ENCODE measurements at regions not wholly inside any gene's neighbourhood (a gene's known extent, or its start where the extent isn't known, plus 50 kb on each side); places are given as distances from the start of the nearest gene placed in this dataset.

DNA sequence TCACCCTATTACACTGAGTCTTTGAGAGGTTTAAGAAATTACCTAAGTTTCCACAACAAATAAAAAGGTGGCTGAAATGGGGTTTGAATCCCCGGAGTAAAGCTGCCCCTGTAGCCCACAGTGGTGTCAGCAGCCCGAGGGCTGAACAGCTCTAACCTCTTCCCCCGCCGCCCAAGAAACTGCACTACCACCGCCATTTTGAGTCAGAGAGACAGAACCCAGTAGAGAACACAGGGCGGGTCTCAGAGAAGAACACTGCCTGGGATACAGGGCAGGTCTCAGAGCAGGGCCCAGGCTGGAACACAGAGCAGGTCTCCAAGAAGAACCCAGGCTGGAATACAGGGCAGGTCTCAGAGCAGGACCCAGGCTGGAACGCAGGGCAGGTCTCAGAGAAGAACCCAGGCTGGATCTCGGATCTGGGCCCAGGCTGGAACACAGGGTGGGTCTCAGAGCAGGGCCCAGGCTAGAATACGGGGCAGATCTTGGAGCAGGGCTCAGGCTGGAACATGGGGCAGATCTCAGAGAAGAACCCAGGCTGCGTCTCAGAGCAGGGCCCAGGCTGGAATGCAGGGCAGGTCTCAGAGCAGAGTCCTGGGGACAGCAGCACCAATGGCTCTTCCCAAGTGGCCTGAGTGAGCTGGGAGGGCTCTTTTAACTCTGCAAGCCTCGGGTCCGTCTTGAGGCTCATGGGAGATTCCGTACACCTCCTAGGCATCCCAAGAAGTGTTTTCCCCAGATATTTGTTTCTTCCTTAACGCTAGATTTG, 85.9 kb upstream of the LANCL2 start:
- Mint-ChIP-seq H3K4me3 (no peak overlapping the region), H3K27ac (peak overlapping the region in 1 of 2 donors; percentile 76), H3K9me3 (no peaks in the 10 kb centered on the region), H3K36me3 (no peaks in the 10 kb centered on the region), H3K4me1 (ENCODE audit: low read depth in 2 of 2) (peaks cover 7 to 8% of the 10 kb centered on the region in 2 donors), H3K27me3 (peaks cover 13 to 20% of the 10 kb centered on the region in 2 donors)
- DNase-seq (ENCODE audit: low spot score) (no peak), ATAC-seq (peak in 1 of 2 donors; percentile 12)

DNA sequence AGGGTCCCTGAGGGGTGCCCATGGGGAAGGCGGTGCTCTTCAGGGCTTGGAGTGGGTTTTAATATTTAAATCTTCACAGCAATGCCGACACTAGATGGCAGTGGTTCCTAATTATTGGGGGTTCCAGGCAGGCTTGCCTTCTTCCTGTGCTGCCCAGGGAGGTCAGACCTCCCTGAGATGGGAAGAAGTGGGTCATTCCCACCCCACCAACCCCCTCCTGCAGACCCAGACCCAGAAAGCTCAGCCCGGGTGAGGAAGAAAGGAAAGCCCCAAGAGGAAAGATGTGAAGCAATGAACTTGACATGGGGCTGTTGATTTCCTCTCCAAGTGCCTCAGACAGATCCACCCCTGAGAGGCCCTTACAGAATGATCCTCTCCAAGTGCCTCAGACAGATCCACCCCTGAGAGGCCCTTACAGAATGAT, 85.1 kb upstream of the LANCL2 start:
- peak; percentile 64 for DNase-seq (ENCODE audit: low spot score)
- Mint-ChIP-seq H3K4me3 (no peak overlapping the region), H3K36me3 (no peaks in the 10 kb centered on the region), H3K9me3 (no peaks in the 10 kb centered on the region), H3K4me1 (ENCODE audit: low read depth in 2 of 2) (peaks cover 7 to 8% of the 10 kb centered on the region in 2 donors), H3K27ac (peak overlapping the region in 1 of 2 donors; percentile 76), H3K27me3 (peaks cover 11 to 14% of the 10 kb centered on the region in 2 donors)
- ATAC-seq = peak; percentile 75 to 87

DNA sequence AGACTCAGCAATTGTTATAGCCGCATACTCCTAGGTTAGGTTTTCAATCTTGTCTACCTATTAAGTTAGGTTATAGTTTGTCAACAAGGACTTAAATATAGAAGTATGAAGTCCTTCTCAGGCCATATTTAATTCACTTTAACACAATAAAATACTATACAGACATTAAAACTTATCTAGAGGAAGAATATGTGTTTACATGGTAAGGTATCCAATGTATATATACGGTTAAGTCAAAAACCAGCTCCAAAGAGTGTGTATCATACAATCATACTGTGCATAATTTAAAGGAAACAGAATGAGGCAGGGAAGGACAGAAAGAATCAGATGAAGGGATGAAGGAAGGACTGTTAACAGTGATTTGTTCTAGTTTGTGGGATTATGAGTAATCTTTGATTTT, 79.5 kb upstream of the LANCL2 start:
- Mint-ChIP-seq H3K27me3 (peaks cover 20 to 22% of the 10 kb centered on the region in 2 donors), H3K4me1 (ENCODE audit: low read depth in 2 of 2) (peaks cover 0 to under 1% of the 10 kb centered on the region in 2 donors), H3K9me3 (no peaks in the 10 kb centered on the region), H3K36me3 (no peaks in the 10 kb centered on the region), H3K4me3 (no peak overlapping the region), H3K27ac (no peak overlapping the region)
- ATAC-seq = no peak
- DNase-seq (ENCODE audit: low spot score) = no peak

DNA sequence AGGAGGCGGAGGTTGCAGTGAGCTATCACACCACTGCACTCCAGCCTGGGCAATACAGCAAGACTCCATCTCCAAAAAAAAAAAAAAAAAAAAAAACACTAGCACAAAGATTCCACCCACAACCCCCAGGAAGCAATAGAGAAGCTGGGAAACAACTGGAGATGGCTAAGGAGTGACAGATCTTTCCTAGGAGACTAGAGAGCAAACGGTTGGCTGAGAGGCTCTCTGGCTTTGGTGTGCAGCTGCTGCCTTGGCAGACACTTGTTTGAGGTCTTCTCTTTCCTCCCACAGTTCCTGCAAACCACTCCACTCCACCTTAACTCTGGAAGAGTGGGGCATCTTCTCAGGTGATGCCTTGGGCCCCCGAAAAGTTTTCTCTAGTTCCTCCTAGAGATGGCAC, 78.5 kb upstream of the LANCL2 start:
- Mint-ChIP-seq H3K4me1 (ENCODE audit: low read depth in 2 of 2) (no peaks in the 10 kb centered on the region), H3K27me3 (peaks cover 30 to 31% of the 10 kb centered on the region in 2 donors), H3K27ac (no peak overlapping the region), H3K4me3 (no peak overlapping the region), H3K9me3 (no peaks in the 10 kb centered on the region), H3K36me3 (no peaks in the 10 kb centered on the region)
- DNase-seq (ENCODE audit: low spot score) (no peak), ATAC-seq (no peak)

DNA sequence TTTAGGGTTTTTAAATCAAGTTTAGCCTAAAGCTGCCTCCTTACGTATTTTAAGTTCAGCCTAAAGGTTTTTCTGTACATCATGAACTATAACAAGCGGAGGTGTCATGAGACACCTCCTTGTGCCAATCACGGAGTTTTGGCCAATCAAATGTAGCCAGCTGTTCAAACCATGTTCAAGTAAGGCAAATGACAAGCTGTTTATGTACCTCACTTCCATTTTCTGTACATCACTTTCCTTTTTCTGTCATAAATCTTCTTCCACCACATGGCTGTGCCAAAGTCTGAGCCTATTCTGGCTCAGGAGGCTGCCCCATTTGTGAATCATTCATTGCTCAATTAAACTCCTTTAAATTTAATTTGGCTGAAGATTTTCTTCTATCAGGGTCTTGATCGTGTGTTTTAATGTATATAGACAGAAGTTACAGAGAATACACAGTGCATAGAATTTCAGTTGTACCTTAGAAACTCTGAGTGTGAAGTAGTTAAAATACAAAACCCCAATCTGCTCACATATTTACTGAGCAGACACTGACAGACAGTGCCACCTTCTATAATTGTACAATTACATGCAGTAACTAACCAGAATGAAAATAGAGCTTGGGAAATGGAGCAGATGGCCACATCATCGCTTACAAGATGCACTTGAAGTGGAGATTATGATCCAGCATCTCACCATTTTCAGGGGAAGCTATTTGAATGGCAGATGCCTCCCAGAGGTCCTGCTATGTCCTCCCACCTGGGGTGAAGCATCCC, 76.9 kb upstream of the LANCL2 start:
- no peaks in the 10 kb centered on the region for H3K4me1 Mint-ChIP-seq (ENCODE audit: low read depth in 2 of 2)
- ATAC-seq = no peak
- H3K4me3 Mint-ChIP-seq = no peak overlapping the region
- DNase-seq (ENCODE audit: low spot score) = no peak
- no peaks in the 10 kb centered on the region for H3K36me3 Mint-ChIP-seq
- no peaks in the 10 kb centered on the region for H3K9me3 Mint-ChIP-seq
- peaks cover 44 to 46% of the 10 kb centered on the region in 2 donors for H3K27me3 Mint-ChIP-seq
- no peak overlapping the region for H3K27ac Mint-ChIP-seq

DNA sequence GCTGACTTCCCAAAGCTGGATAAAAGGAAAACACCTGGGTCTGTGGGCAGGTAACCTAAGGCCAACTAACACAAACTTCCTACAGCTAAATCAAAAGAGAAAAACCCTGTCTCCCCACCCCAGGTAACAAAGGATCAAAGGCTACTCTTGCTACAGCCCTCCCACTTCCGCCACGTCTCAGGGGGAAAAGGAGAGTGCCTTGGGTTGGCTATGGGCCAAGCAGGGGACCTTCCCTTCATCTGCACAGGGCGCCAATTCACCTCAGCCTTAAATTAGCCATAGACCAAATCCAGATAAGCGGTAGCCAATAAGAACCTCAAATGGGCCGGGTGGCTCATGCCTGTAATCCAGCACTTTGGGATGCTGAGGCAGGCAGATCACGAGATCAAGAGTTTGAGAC, 69.1 kb upstream of the LANCL2 start:
- ATAC-seq (no peak), DNase-seq (ENCODE audit: low spot score) (no peak)
- H3K4me1 Mint-ChIP-seq (ENCODE audit: low read depth in 2 of 2) = no peaks in the 10 kb centered on the region
- peaks cover 56 to 57% of the 10 kb centered on the region in 2 donors for H3K27me3 Mint-ChIP-seq
- no peaks in the 10 kb centered on the region for H3K9me3 Mint-ChIP-seq
- no peaks in the 10 kb centered on the region for H3K36me3 Mint-ChIP-seq
- H3K27ac Mint-ChIP-seq = no peak overlapping the region
- H3K4me3 Mint-ChIP-seq = no peak overlapping the region

DNA sequence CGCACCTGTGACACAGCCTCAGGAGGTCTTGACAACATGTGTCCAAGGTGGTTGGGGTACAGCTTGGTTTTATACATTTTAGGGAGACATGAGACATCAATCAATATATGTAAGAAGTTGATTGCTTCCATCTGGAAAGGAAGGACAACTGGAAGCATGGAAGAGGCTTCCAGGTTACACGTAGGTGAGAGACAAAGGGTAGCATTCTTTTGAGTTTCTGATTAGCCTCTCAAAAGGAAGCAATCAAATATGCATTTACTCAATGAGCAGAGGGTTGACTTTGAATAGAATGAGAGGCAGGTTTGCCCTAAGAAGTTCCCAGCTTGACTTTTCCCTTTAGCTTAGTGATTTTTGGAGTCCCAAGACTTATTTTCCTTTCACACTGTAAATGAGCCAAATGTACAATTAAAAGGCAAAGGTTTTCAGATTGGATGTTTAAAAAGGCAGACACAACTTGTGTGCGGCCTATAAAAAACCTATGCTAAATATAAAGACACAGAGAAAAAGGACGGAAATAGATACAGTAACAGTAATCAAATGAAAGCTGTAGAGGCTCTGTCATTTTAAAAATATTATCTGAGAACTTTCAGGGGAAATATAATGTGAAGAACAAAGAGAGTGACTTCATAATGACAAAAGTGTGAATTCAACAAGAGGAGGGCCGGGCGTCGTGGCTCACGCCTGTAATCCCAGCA, 65.7 kb upstream of the LANCL2 start:
- peaks cover 54% of the 10 kb centered on the region in 2 donors for H3K27me3 Mint-ChIP-seq
- H3K36me3 Mint-ChIP-seq = no peaks in the 10 kb centered on the region
- H3K4me1 Mint-ChIP-seq (ENCODE audit: low read depth in 2 of 2) = peaks cover 5 to 15% of the 10 kb centered on the region in 2 donors
- no peak for ATAC-seq
- no peak overlapping the region for H3K27ac Mint-ChIP-seq
- H3K9me3 Mint-ChIP-seq = no peaks in the 10 kb centered on the region
- H3K4me3 Mint-ChIP-seq = no peak overlapping the region
- DNase-seq (ENCODE audit: low spot score) = no peak

DNA sequence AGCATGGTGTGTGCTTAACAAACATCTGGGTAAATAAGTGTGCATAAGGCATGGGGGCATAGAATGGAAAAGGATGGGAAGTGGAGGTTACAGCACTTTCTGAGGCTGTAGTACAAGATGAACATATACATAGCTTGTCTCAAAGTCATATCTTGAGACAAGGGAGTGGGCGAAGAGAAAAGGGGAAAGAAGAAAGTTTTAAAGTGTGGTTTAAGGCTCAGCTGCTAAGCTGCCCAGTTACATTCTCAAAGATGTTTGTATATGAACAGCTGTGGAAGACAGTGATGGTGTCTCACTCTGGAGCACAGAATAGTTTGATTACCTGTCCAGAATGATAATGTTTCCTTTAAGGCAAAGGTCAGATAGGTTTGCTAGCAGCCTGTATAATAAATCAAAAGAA, 61.9 kb upstream of the LANCL2 start:
- H3K27me3 Mint-ChIP-seq = peaks cover 61 to 62% of the 10 kb centered on the region in 2 donors
- no peak overlapping the region for H3K4me3 Mint-ChIP-seq
- peaks cover 21 to 49% of the 10 kb centered on the region in 2 donors for H3K4me1 Mint-ChIP-seq (ENCODE audit: low read depth in 2 of 2)
- peak overlapping the region in 1 of 2 donors; percentile 3 for H3K27ac Mint-ChIP-seq
- no peaks in the 10 kb centered on the region for H3K9me3 Mint-ChIP-seq
- DNase-seq (ENCODE audit: low spot score) (no peak), ATAC-seq (no peak)
- peaks cover 4% of the 10 kb centered on the region for H3K36me3 Mint-ChIP-seq

DNA sequence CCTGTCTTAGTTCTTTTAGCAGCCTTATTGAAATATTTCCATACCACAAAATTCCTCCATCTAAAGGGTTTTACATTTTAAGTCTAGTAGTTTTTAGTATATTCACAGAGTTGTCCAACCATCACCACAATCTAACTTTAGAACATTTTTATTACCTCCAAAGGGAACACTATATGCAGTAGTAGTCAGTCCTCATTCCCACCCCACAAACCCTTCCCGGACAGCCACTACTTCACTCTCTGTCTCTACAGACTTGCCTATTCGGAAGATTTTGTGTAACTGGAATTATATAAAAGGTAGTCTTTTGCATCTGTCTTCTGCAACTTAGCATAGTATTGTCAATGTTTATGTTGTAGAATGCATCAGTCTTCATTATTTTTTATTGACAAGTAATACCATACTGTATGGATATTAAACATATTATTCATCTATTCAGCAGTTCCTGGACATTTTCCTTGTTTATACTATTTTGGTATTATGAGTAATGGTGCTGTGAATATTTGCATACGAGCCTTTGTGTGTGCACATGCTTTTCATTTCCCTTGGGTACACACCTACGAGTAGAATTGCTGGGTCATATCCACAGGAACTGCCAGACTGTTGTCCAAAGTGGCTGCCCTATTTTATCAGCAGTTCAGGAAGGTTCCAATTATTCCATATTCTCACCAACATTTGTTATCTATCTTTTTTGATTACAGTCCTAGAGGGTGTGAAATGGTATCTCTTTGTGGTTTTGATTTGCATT, 60.9 kb upstream of the LANCL2 start:
- peaks cover 31 to 58% of the 10 kb centered on the region in 2 donors for H3K4me1 Mint-ChIP-seq (ENCODE audit: low read depth in 2 of 2)
- no peak for ATAC-seq
- H3K27me3 Mint-ChIP-seq = peaks cover 53 to 55% of the 10 kb centered on the region in 2 donors

DNA sequence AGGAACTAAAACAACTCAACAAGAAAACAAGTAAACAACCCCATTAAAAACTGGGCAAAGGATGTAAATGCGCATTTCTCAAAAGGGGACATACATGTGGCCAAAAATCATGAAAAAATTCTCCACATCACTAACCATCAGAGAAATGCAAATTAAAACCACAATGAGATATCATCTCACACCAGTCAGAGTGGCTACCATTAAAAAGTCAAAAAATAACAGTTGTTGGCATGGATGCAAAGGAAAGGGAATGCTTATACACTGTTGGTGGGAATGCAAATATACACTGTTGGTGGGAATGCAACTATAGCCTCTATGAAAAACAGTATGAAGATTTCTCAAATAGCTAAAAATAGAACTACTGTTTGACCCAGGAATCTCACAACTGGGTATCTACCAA, 60.0 kb upstream of the LANCL2 start:
- H3K9me3 Mint-ChIP-seq = no peaks in the 10 kb centered on the region
- peak overlapping the region; percentile 20 for H3K4me3 Mint-ChIP-seq
- ATAC-seq (no peak), DNase-seq (ENCODE audit: low spot score) (no peak)
- H3K4me1 Mint-ChIP-seq (ENCODE audit: low read depth in 2 of 2) = peaks cover 40 to 68% of the 10 kb centered on the region in 2 donors
- H3K27me3 Mint-ChIP-seq = peaks cover 48 to 49% of the 10 kb centered on the region in 2 donors
- H3K27ac Mint-ChIP-seq = no peak overlapping the region
- H3K36me3 Mint-ChIP-seq = peaks cover 6% of the 10 kb centered on the region

More for the DNA sequence above, 60.9 kb upstream of the LANCL2 start:
- DNase-seq (ENCODE audit: low spot score) = no peak
- Mint-ChIP-seq H3K27ac (no peak overlapping the region), H3K4me3 (no peak overlapping the region), H3K9me3 (no peaks in the 10 kb centered on the region), H3K36me3 (peaks cover 4% of the 10 kb centered on the region)

DNA sequence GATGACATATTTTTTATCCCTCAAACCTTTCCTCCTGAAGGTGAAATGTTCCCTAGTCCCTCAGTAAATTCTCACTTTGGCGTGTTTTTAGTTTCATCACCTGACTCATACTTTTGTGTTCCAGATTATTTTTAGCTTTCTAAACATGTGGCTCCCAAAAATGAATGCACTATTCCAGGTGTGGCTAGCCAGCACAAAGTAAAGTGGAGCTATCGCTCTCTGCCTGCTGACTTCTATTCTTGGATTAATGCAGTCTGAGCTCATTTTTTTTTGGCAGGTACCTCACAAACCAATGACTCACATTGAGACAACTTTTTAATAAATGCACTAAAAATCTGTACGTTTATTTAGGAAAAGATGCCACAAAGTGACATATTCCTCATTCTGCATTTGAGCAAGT, 58.8 kb upstream of the LANCL2 start:
- ATAC-seq = no peak
- H3K27me3 Mint-ChIP-seq = peaks cover 50 to 51% of the 10 kb centered on the region in 2 donors
- peaks cover 14% of the 10 kb centered on the region for H3K36me3 Mint-ChIP-seq
- H3K27ac Mint-ChIP-seq = peak overlapping the region; percentile 13 to 90
- peaks cover 49 to 77% of the 10 kb centered on the region in 2 donors for H3K4me1 Mint-ChIP-seq (ENCODE audit: low read depth in 2 of 2)
- DNase-seq (ENCODE audit: low spot score) = no peak
- H3K4me3 Mint-ChIP-seq = no peak overlapping the region
- no peaks in the 10 kb centered on the region for H3K9me3 Mint-ChIP-seq

DNA sequence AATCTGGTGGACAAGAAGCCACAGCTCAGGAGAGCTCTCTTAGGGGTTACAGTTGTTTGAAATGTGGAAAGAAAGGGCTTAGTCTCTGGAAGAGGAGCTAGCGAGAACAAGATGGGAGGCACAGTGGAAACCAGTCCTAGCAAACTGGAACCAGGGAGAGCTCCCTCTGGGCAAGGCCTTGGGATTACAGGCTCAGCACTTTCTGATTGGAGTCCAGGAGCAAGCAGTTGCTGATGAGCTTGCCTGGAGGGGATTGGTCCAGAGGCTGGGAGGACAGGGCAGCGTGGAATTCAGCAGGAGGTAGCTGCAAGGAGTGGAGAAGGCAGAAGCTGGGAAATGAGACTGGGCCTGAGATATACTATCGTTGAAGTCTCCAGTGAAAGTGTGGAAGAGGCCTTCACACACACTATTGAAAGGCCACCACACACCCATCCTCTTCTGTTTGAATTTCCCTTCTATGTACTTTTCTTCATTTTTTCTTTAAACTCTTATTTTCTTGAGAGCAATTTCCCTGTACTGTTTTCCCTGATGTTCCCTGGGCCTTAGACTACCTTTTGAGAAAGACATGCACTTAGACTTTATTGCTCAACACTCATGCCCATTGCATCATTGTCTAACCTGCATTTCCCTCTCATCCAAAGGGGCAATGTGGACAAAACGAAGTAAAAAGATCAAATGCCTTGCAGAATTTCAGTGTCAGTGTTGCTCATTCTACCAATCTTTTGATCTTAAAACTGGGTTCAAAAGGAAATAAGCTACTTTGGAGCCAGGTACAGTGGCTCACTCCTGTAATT, 57.8 kb upstream of the LANCL2 start:
- peak overlapping the region; percentile 38 for H3K4me3 Mint-ChIP-seq
- peaks cover 51 to 80% of the 10 kb centered on the region in 2 donors for H3K4me1 Mint-ChIP-seq (ENCODE audit: low read depth in 2 of 2)
- DNase-seq (ENCODE audit: low spot score) = no peak
- ATAC-seq = no peak
- no peaks in the 10 kb centered on the region for H3K9me3 Mint-ChIP-seq
- peaks cover 17% of the 10 kb centered on the region for H3K36me3 Mint-ChIP-seq
- H3K27ac Mint-ChIP-seq = peak overlapping the region; percentile 13 to 90
- peaks cover 46% of the 10 kb centered on the region in 2 donors for H3K27me3 Mint-ChIP-seq

Measured in natural killer cell treated with Interleukin-12 subunit alpha and Interleukin-12 subunit beta and Interleukin-15 and Interleukin-18, amount 100 ng/mL, for 72 hours (primary cell).